H9 (cell line): ENCODE measurements at regions not wholly inside any gene's neighbourhood (a gene's known extent, or its start where the extent isn't known, plus 50 kb on each side); places are given as distances from the start of the nearest gene placed in this dataset.

Experiments
- DNase-seq: peaks from one replicate; pipeline ENCODE4 v3.0.0-alpha.2; 2017
- H2AFZ ChIP-seq: one replicate; pipeline ENCODE4 v1.6.1; 2013; ENCODE audit warnings: mild to moderate bottlenecking, low read length, control low read depth, moderate library complexity
- H2AK5ac ChIP-seq: 2 replicates; pipeline ENCODE4 v1.6.1; 2013; ENCODE audit warnings: low read length, control low read depth, mixed read lengths; ENCODE audit not compliant: insufficient read length
- H2BK120ac ChIP-seq: one replicate; pipeline ENCODE4 v1.6.1; 2013; ENCODE audit warnings: low read depth, mild to moderate bottlenecking, low read length, control low read depth, inconsistent platforms; ENCODE audit not compliant: poor library complexity, severe bottlenecking
- H2BK12ac ChIP-seq: 2 replicates; pipeline ENCODE4 v1.6.1; 2013; ENCODE audit warnings: low read length, control low read depth, mixed read lengths, low read depth; ENCODE audit not compliant: insufficient read length
- H2BK15ac ChIP-seq: 2 replicates; pipeline ENCODE4 v1.6.1; 2013; ENCODE audit warnings: low read depth, low read length, control low read depth
- H2BK20ac ChIP-seq: one replicate; pipeline ENCODE4 v1.6.1; 2013; ENCODE audit warnings: low read depth, mild to moderate bottlenecking, low read length, control low read depth, inconsistent platforms; ENCODE audit not compliant: poor library complexity, severe bottlenecking
- H2BK5ac ChIP-seq: 2 replicates; pipeline ENCODE4 v1.6.1; 2013; ENCODE audit warnings: low read length, control low read depth, mixed read lengths; ENCODE audit not compliant: insufficient read length
- H3K14ac ChIP-seq: 2 replicates; pipeline ENCODE4 v1.6.1; 2013; ENCODE audit warnings: low read length, control low read depth; ENCODE audit not compliant: insufficient read depth
- H3K18ac ChIP-seq: 2 replicates; pipeline ENCODE4 v1.6.1; 2013; ENCODE audit warnings: low read depth, mild to moderate bottlenecking, mixed read lengths, low read length, control low read depth; ENCODE audit not compliant: insufficient read length
- H3K23ac ChIP-seq: 2 replicates; pipeline ENCODE4 v1.6.1; 2013; ENCODE audit warnings: low read length, control low read depth, mixed read lengths, low read depth; ENCODE audit not compliant: insufficient read length
- H3K23me2 ChIP-seq: 2 replicates; pipeline ENCODE4 v1.6.1; 2013; ENCODE audit warnings: low read depth, mild to moderate bottlenecking, mixed read lengths, low read length, control low read depth; ENCODE audit not compliant: insufficient read length, poor library complexity, severe bottlenecking
- H3K27ac ChIP-seq: 2 replicates; pipeline ENCODE4 v1.5.1; 2013; ENCODE audit warnings: low read length, control low read depth, mixed read lengths, low read depth; ENCODE audit not compliant: insufficient read length
- H3K27me3 ChIP-seq: 2 replicates; pipeline ENCODE4 v1.6.1; 2013; ENCODE audit warnings: low read length, control low read depth, inconsistent platforms; ENCODE audit not compliant: insufficient read depth
- H3K4ac ChIP-seq: 2 replicates; pipeline ENCODE4 v1.6.1; 2013; ENCODE audit warnings: low read depth, mild to moderate bottlenecking, control low read depth, inconsistent platforms, low read length, moderate library complexity
- H3K4me1 ChIP-seq: 2 replicates; pipeline ENCODE4 v1.6.1; 2013; ENCODE audit warnings: low read length, control low read depth, inconsistent platforms; ENCODE audit not compliant: insufficient read depth
- H3K4me2 ChIP-seq: 2 replicates; pipeline ENCODE4 v1.6.1; 2013; ENCODE audit warnings: low read length, control low read depth, mixed read lengths; ENCODE audit not compliant: insufficient read length, insufficient read depth
- H3K56ac ChIP-seq: 2 replicates; pipeline ENCODE4 v1.6.1; 2013; ENCODE audit warnings: low read depth, mild to moderate bottlenecking, mixed read lengths, low read length, control low read depth; ENCODE audit not compliant: insufficient read length
- H3K79me1 ChIP-seq: 2 replicates; pipeline ENCODE4 v1.6.1; 2013; ENCODE audit warnings: low read depth, mild to moderate bottlenecking, moderate library complexity, low read length, control low read depth, inconsistent platforms; ENCODE audit not compliant: insufficient read depth, poor library complexity, severe bottlenecking
- H3K79me2 ChIP-seq: 2 replicates; pipeline ENCODE4 v1.6.1; 2013; ENCODE audit warnings: low read length, control low read depth, inconsistent platforms; ENCODE audit not compliant: insufficient read depth
- H3K9ac ChIP-seq: 2 replicates; pipeline ENCODE4 v1.6.1; 2013; ENCODE audit warnings: low read length, control low read depth, mixed read lengths; ENCODE audit not compliant: insufficient read length; ENCODE audit errors: extremely low read depth
- H3K9me3 ChIP-seq: one replicate; pipeline ENCODE4 v1.6.1; 2013; ENCODE audit warnings: low read depth, low read length, inconsistent platforms; ENCODE audit not compliant: control insufficient read depth
- H3T11ph ChIP-seq: one replicate; pipeline ENCODE4 v1.6.1; 2013; ENCODE audit warnings: mild to moderate bottlenecking, low read length, control low read depth, inconsistent platforms
- H4K20me1 ChIP-seq: one replicate; pipeline ENCODE4 v1.6.1; 2013; ENCODE audit not compliant: control insufficient read depth, insufficient read length, insufficient read depth
- H4K5ac ChIP-seq: 2 replicates; pipeline ENCODE4 v1.6.1; 2013; ENCODE audit warnings: low read depth, mild to moderate bottlenecking, mixed read lengths, low read length, control low read depth; ENCODE audit not compliant: insufficient read length
- H4K8ac ChIP-seq: replicated peaks from 2 replicates; pipeline ENCODE4 v1.6.1; 2013; ENCODE audit warnings: low read length, control low read depth, mixed read lengths, low read depth; ENCODE audit not compliant: insufficient read length
- H4K91ac ChIP-seq: 2 replicates; pipeline ENCODE4 v1.6.1; 2013; ENCODE audit warnings: low read depth, mild to moderate bottlenecking, moderate library complexity, mixed read lengths, low read length, control low read depth; ENCODE audit not compliant: insufficient read length
- H3K27ac Mint-ChIP-seq, 3 experiments: 2 replicates in 2 of 3; 3 replicates in 1 of 3; pipeline ENCODE4 v1.8.0; 2020 to 2021; ENCODE audit warnings: mixed read lengths in 3 of 3, mild to moderate bottlenecking in 1 of 3, moderate library complexity in 1 of 3
- H3K27me3 Mint-ChIP-seq: 2 replicates; pipeline ENCODE4 v1.8.0; 2021; ENCODE audit warnings: low read depth, mild to moderate bottlenecking, moderate library complexity, mixed read lengths
- H3K36me3 Mint-ChIP-seq, 3 experiments: 2 replicates in 2 of 3; 3 replicates in 1 of 3; pipeline ENCODE4 v1.8.0; 2020 to 2021; ENCODE audit warnings: low read depth in 3 of 3, mixed read lengths in 3 of 3; ENCODE audit not compliant: insufficient read depth in 1 of 3
- H3K4me1 Mint-ChIP-seq, 2 experiments: 2 replicates each; pipeline ENCODE4 v1.8.0; 2020; ENCODE audit warnings: mixed read lengths in 2 of 2
- H3K4me3 Mint-ChIP-seq, 2 experiments: 2 replicates in 1 of 2; 3 replicates in 1 of 2; pipeline ENCODE4 v1.8.0; 2020 to 2021; ENCODE audit warnings: mild to moderate bottlenecking in 2 of 2, mixed read lengths in 2 of 2, moderate library complexity in 1 of 2
- H3K9me3 Mint-ChIP-seq, 2 experiments: 2 replicates in 1 of 2; 3 replicates in 1 of 2; pipeline ENCODE4 v1.8.0; 2020; ENCODE audit warnings: mild to moderate bottlenecking in 2 of 2, mixed read lengths in 2 of 2, moderate library complexity in 1 of 2
- CTCF ChIP-seq: fragments of 200-600 bp; sonication (generic); conservative IDR thresholded peaks from 3 replicates; pipeline ENCODE4 v1.8.0; 2021; ENCODE audit warnings: antibody characterized with exemption, mild to moderate bottlenecking
- WGBS: extraction: QIAGEN DNeasy Blood & Tissue Kit; methylation state at CpG from one replicate; pipeline ENCODE4 v1.1.7; 2013; ENCODE audit warnings: missing lambda C conversion rate, low lambda C conversion rate, mixed read lengths; ENCODE audit not compliant: insufficient read length; ENCODE audit errors: extremely low coverage; 5-methylcytosine and 5-hydroxymethylcytosine counted together

- H3K9me3 Mint-ChIP-seq = no peaks in the 10 kb centered on the region
- Histone ChIP-seq H3K9ac (no peak overlapping the region), H3K23ac (no peak overlapping the region), H3K4me2 (no peak overlapping the region), H3K79me2 (no peaks in the 10 kb centered on the region), H3K56ac (no peak overlapping the region), H3K14ac (no peak overlapping the region), H3K4me1 (no peaks in the 10 kb centered on the region), H3K23me2 (no peaks in the 10 kb centered on the region), H2BK20ac (no peak overlapping the region), H4K91ac (no peak overlapping the region), H4K5ac (no peak overlapping the region), H2AFZ (no peak overlapping the region), H3K4ac (no peak overlapping the region), H2BK5ac (no peak overlapping the region), H3K27me3 (no peaks in the 10 kb centered on the region), H3K79me1 (no peaks in the 10 kb centered on the region), H4K20me1 (no peaks in the 10 kb centered on the region), H2BK12ac (no peak overlapping the region), H3K18ac (no peak overlapping the region), H2BK15ac (no peak overlapping the region), H3T11ph (no peak overlapping the region), H3K9me3 (no peaks in the 10 kb centered on the region), H2AK5ac (no peak overlapping the region), H2BK120ac (no peak overlapping the region), H3K27ac (no peak overlapping the region), H4K8ac (no peak overlapping the region)
- no CpG with 5 or more reads among the region's 3 CpGs for WGBS
- H3K4me1 Mint-ChIP-seq = peaks cover 3 to 4% of the 10 kb centered on the region in 2 experiments; a peak in 2 of 4 replicates
- H3K27me3 Mint-ChIP-seq = no peaks in the 10 kb centered on the region
- TF ChIP-seq CTCF = no peak
- no peak overlapping the region for H3K4me3 Mint-ChIP-seq
- no peaks in the 10 kb centered on the region for H3K36me3 Mint-ChIP-seq
- H3K27ac Mint-ChIP-seq = no peak overlapping the region
- DNase-seq = no peak
Measured at GRCh38 chr4:162767083-162767482, 399.6 kb downstream of the NAF1 start.
